PFSK-1 (cell line): ENCODE measurements at regions not wholly inside any gene's neighbourhood (a gene's known extent, or its start where the extent isn't known, plus 50 kb on each side); places are given as distances from the start of the nearest gene placed in this dataset.

ENCODE experiments used
- POLR2AphosphoS5 ChIP-seq: IDR thresholded peaks from 2 replicates; pipeline ENCODE4 v1.6.1; 2012; ENCODE audit warnings: low read depth, mild to moderate bottlenecking, control low read depth, low read length, moderate library complexity
- REST ChIP-seq, 2 experiments: IDR thresholded peaks; 2 replicates each; pipeline versions ENCODE4 v1.6.1 to v1.8.0; 2011 to 2012; ENCODE audit warnings: low read depth in 2 of 2, low read length in 2 of 2, control low read depth in 1 of 2, inconsistent platforms in 1 of 2, mild to moderate bottlenecking in 1 of 2, moderate library complexity in 1 of 2; ENCODE audit not compliant: insufficient read depth in 1 of 2

GRCh38 chr13:106748785-106749184 is 180.8 kb upstream of the ARGLU1 start:
- TF ChIP-seq POLR2AphosphoS5: no peak
- no peak for TF ChIP-seq REST (IDR thresholded peaks at IDR 0.05; ENCODE audit: insufficient read depth in 1 of 2, low read depth in 2 of 2, low read length in 2 of 2)
